MCF 10A (cell line): ENCODE measurements at regions not wholly inside any gene's neighbourhood (a gene's known extent, or its start where the extent isn't known, plus 50 kb on each side); places are given as distances from the start of the nearest gene placed in this dataset.

ENCODE experiments used
- BruUV-seq: library from RNA; stranded (reverse); fragments of 400-500 nt; replicated peaks from 2 replicates; lab custom pipeline; 2021; lab: Mats Ljungman, UMichigan
- CTCF ChIA-PET: fragments of 300-600 bp; sonication (Branson Sonifier 250); formaldehyde crosslinking; extraction: SDS; loops from one replicate; lab custom pipeline; 2021; ENCODE audit warnings: antibody characterized with exemption, inconsistent platforms; lab: Yijun Ruan, JAX
- POLR2A ChIA-PET: fragments of 300-600, 350-650 bp; sonication (Branson Sonifier 250); formaldehyde crosslinking; extraction: SDS; loops from one replicate; lab custom pipeline; 2020; ENCODE audit warnings: antibody characterized with exemption, inconsistent platforms; lab: Yijun Ruan, JAX
- DNase-seq: peaks from one replicate; pipeline ENCODE4 v3.0.0-alpha.2; 2018; ENCODE audit not compliant: unreplicated experiment
- H3K27ac Mint-ChIP-seq: one replicate; pipeline ENCODE4 v1.8.0; 2022; ENCODE audit warnings: mild to moderate bottlenecking, low read depth, mixed read lengths; ENCODE audit not compliant: unreplicated experiment
- H3K27me3 Mint-ChIP-seq: one replicate; pipeline ENCODE4 v1.8.0; 2022; ENCODE audit warnings: mixed read lengths; ENCODE audit not compliant: insufficient read depth, unreplicated experiment
- H3K36me3 Mint-ChIP-seq: one replicate; pipeline ENCODE4 v1.8.0; 2022; ENCODE audit warnings: mild to moderate bottlenecking, moderate library complexity, mixed read lengths; ENCODE audit not compliant: insufficient read depth, unreplicated experiment
- H3K4me1 Mint-ChIP-seq: one replicate; pipeline ENCODE4 v1.8.0; 2022; ENCODE audit warnings: mixed read lengths; ENCODE audit not compliant: insufficient read depth, unreplicated experiment
- H3K4me3 Mint-ChIP-seq: one replicate; pipeline ENCODE4 v1.8.0; 2022; ENCODE audit warnings: mild to moderate bottlenecking, moderate library complexity, mixed read lengths; ENCODE audit not compliant: unreplicated experiment
- H3K9me3 Mint-ChIP-seq: one replicate; pipeline ENCODE4 v1.8.0; 2022; ENCODE audit warnings: mixed read lengths; ENCODE audit not compliant: unreplicated experiment
- CTCF ChIP-seq: fragments of 200-600 bp; IDR thresholded peaks from one replicate; pipeline ENCODE4 v1.8.0; 2022; ENCODE audit warnings: antibody characterized with exemption, mild to moderate bottlenecking; ENCODE audit not compliant: unreplicated experiment
- intact Hi-C: fragments of 100-400 bp; cut with micrococcal nuclease; formaldehyde crosslinking; loops from 2 replicates; pipeline ENCODE4 v1.14.1; 2022

GRCh38 chr12:97148941-97149559, 242.0 kb downstream of the NEDD1 start:
- peak; percentile 53 for DNase-seq
- ChIA-PET POLR2A (no interaction called here), CTCF (interaction anchor here (0.6 to 1.2 kb wide), 7 partner anchors 10 to 1185 kb away, joined by 3 to 5 read pairs (median 4); no protein-coding TSS in a partner anchor)
- TF ChIP-seq CTCF: peak; percentile 64
- BruUV-seq: no TSS peak
- Mint-ChIP-seq H3K9me3 (no peaks in the 10 kb centered on the region), H3K36me3 (no peaks in the 10 kb centered on the region), H3K27me3 (peaks cover 21% of the 10 kb centered on the region), H3K27ac (no peak overlapping the region), H3K4me1 (no peaks in the 10 kb centered on the region), H3K4me3 (no peak overlapping the region)
- intact Hi-C loops: loop anchor here (2.0 to 5.0 kb wide), 2 partner anchors 160 to 1223 kb away; no protein-coding TSS in a partner anchor

GRCh38 chr12:97151481-97151880, 244.4 kb downstream of the NEDD1 start:
- H3K36me3 Mint-ChIP-seq: no peaks in the 10 kb centered on the region
- ChIA-PET CTCF (interaction anchor here (0.6 to 0.8 kb wide), 3 partner anchors 10 to 246 kb away, joined by 3 to 4 read pairs (median 3); no protein-coding TSS in a partner anchor), POLR2A (no interaction called here)
- no peaks in the 10 kb centered on the region for H3K27me3 Mint-ChIP-seq
- no peak for TF ChIP-seq CTCF
- no peaks in the 10 kb centered on the region for H3K9me3 Mint-ChIP-seq
- DNase-seq: no peak
- H3K4me3 Mint-ChIP-seq: no peak overlapping the region
- no peaks in the 10 kb centered on the region for H3K4me1 Mint-ChIP-seq
- no TSS peak for BruUV-seq
- no peak overlapping the region for H3K27ac Mint-ChIP-seq
- intact Hi-C loops: no loop called here

- Mint-ChIP-seq H3K36me3 (no peaks in the 10 kb centered on the region), H3K4me3 (no peak overlapping the region), H3K27me3 (no peaks in the 10 kb centered on the region), H3K9me3 (no peaks in the 10 kb centered on the region), H3K4me1 (no peaks in the 10 kb centered on the region), H3K27ac (no peak overlapping the region)
- ChIA-PET CTCF (no interaction called here), POLR2A (no interaction called here)
- BruUV-seq: no TSS peak
- intact Hi-C loops: no loop called here
- TF ChIP-seq CTCF: no peak
- no peak for DNase-seq
Measured at GRCh38 chr12:97159377-97159776, 252.3 kb downstream of the NEDD1 start.

GRCh38 chr12:97160277-97160676, 253.2 kb downstream of the NEDD1 start:
- TF ChIP-seq CTCF: no peak
- no peaks in the 10 kb centered on the region for H3K27me3 Mint-ChIP-seq
- intact Hi-C loops: no loop called here
- H3K9me3 Mint-ChIP-seq: no peaks in the 10 kb centered on the region
- no peaks in the 10 kb centered on the region for H3K36me3 Mint-ChIP-seq
- ChIA-PET CTCF (interaction anchor here (0.6 kb wide), 1 partner anchor 205 kb away, joined by 3 read pairs; no protein-coding TSS in a partner anchor), POLR2A (no interaction called here)
- no peak overlapping the region for H3K4me3 Mint-ChIP-seq
- no peaks in the 10 kb centered on the region for H3K4me1 Mint-ChIP-seq
- H3K27ac Mint-ChIP-seq: no peak overlapping the region
- DNase-seq: no peak
- no TSS peak for BruUV-seq
